ENCODE measurements at regions not wholly inside any gene's neighbourhood (a gene's known extent, or its start where the extent isn't known, plus 50 kb on each side); places are given as distances from the start of the nearest gene placed in this dataset.

DNA sequence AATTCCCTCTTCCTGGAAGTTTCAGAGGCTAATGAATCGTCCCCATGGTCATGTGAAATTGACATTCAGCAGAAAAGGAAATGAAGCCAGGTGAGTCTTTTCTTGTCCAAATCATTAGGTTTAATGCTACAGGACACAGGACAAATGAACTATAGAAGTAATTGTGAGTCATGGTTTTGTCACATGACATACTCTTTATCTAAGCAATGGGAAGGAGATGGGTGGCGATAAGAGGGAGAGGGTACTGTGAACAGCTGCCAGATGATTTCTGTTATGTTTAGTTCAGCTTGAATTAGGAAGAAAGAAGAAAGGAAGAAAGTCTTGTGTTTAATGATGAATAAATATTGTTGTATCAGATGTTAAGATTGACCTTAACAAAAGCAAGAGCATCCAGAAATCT is 515.4 kb upstream of the ZNF717 start:
- intact Hi-C loops (cut with micrococcal nuclease; ENCODE audit: unreplicated experiment), result no loop called here
- Histone ChIP-seq H2AFZ (ENCODE audit: control insufficient read depth, low read depth, low read length) (no peak overlapping the region), H3K79me2 (ENCODE audit: control insufficient read depth, insufficient read depth, low read length) (no peaks in the 10 kb centered on the region), H3K27ac (ENCODE audit: control insufficient read depth, insufficient read depth) (no peak overlapping the region), H3K27me3 (replicated peaks in 1 of 2; ENCODE audit: control insufficient read depth in 2 of 2, insufficient read depth in 2 of 2, low read length in 1 of 2) (no peaks in the 10 kb centered on the region), H3K9me3 (replicated peaks; ENCODE audit: control insufficient read depth, insufficient read depth, low read length) (no peaks in the 10 kb centered on the region), H3K4me1 (ENCODE audit: control insufficient read depth, insufficient read depth, low read length) (no peaks in the 10 kb centered on the region), H4K20me1 (ENCODE audit: control insufficient read depth, insufficient read depth) (no peaks in the 10 kb centered on the region), H3K4me2 (ENCODE audit: control insufficient read depth, insufficient read depth) (no peak overlapping the region), H3K9ac (ENCODE audit: control insufficient read depth, insufficient read depth, low read length) (no peak overlapping the region), H3K36me3 (ENCODE audit: control insufficient read depth in 2 of 2, insufficient read depth in 2 of 2, low read length in 1 of 2) (no peaks in the 10 kb centered on the region), H3K4me3 (no peak overlapping the region)
- in situ Hi-C loops (cut with MboI), result no loop called here
- CTCF ChIA-PET, result interaction anchor here (0.7 kb wide), 1 partner anchor 12 kb away, joined by 3 read pairs; no protein-coding TSS in a partner anchor
- BruUV-seq (replicated peaks), result no TSS peak
- FAIRE-seq (no peak), ATAC-seq (no peak), DNase-seq (ENCODE audit: low read depth, low spot score) (no peak)
- TF ChIP-seq TBL1XR1 (IDR thresholded peaks at IDR 0.05; ENCODE audit: low read depth, low read length), result no peak
- TF ChIP-seq HDGF (IDR thresholded peaks at IDR 0.05), result no peak
- TF ChIP-seq SIX5 (IDR thresholded peaks at IDR 0.05; ENCODE audit: low read depth, low read length, severe bottlenecking), result no peak
- no peak for TF ChIP-seq SMAD5 (IDR thresholded peaks at IDR 0.05; ENCODE audit: low read depth)
- TF ChIP-seq, protein P1, sequence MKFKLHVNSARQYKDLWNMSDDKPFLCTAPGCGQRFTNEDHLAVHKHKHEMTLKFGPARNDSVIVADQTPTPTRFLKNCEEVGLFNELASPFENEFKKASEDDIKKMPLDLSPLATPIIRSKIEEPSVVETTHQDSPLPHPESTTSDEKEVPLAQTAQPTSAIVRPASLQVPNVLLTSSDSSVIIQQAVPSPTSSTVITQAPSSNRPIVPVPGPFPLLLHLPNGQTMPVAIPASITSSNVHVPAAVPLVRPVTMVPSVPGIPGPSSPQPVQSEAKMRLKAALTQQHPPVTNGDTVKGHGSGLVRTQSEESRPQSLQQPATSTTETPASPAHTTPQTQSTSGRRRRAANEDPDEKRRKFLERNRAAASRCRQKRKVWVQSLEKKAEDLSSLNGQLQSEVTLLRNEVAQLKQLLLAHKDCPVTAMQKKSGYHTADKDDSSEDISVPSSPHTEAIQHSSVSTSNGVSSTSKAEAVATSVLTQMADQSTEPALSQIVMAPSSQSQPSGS (IDR thresholded peaks at IDR 0.05; ENCODE audit: low read length), result no peak
- TF ChIP-seq MTA2 (IDR thresholded peaks at IDR 0.05; ENCODE audit: low read depth), result no peak
- TF ChIP-seq CHD4 (IDR thresholded peaks at IDR 0.05), result no peak
- TF ChIP-seq, protein P2, sequence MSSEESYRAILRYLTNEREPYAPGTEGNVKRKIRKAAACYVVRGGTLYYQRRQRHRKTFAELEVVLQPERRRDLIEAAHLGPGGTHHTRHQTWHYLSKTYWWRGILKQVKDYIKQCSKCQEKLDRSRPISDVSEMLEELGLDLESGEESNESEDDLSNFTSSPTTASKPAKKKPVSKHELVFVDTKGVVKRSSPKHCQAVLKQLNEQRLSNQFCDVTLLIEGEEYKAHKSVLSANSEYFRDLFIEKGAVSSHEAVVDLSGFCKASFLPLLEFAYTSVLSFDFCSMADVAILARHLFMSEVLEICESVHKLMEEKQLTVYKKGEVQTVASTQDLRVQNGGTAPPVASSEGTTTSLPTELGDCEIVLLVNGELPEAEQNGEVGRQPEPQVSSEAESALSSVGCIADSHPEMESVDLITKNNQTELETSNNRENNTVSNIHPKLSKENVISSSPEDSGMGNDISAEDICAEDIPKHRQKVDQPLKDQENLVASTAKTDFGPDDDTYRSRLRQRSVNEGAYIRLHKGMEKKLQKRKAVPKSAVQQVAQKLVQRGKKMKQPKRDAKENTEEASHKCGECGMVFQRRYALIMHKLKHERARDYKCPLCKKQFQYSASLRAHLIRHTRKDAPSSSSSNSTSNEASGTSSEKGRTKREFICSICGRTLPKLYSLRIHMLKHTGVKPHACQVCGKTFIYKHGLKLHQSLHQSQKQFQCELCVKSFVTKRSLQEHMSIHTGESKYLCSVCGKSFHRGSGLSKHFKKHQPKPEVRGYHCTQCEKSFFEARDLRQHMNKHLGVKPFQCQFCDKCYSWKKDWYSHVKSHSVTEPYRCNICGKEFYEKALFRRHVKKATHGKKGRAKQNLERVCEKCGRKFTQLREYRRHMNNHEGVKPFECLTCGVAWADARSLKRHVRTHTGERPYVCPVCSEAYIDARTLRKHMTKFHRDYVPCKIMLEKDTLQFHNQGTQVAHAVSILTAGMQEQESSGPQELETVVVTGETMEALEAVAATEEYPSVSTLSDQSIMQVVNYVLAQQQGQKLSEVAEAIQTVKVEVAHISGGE (CRISPR knock-in tag; IDR thresholded peaks at IDR 0.05), result no peak
- TF ChIP-seq, protein P3, sequence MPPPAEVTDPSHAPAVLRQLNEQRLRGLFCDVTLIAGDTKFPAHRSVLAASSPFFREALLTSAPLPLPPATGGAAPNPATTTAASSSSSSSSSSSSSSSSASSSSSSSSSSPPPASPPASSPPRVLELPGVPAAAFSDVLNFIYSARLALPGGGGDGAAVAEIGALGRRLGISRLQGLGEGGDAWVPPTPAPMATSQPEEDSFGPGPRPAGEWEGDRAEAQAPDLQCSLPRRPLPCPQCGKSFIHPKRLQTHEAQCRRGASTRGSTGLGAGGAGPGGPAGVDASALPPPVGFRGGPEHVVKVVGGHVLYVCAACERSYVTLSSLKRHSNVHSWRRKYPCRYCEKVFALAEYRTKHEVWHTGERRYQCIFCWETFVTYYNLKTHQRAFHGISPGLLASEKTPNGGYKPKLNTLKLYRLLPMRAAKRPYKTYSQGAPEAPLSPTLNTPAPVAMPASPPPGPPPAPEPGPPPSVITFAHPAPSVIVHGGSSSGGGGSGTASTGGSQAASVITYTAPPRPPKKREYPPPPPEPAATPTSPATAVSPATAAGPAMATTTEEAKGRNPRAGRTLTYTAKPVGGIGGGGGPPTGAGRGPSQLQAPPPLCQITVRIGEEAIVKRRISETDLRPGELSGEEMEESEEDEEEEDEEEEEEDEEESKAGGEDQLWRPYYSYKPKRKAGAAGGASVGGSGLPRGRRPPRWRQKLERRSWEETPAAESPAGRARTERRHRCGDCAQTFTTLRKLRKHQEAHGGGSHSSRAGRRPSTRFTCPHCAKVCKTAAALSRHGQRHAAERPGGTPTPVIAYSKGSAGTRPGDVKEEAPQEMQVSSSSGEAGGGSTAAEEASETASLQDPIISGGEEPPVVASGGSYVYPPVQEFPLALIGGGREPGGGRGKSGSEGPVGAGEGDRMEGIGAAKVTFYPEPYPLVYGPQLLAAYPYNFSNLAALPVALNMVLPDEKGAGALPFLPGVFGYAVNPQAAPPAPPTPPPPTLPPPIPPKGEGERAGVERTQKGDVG (CRISPR knock-in tag; IDR thresholded peaks at IDR 0.05), result no peak
- RAD21 ChIA-PET (ENCODE audit: unreplicated experiment), result no interaction called here
- SMC1A ChIA-PET (ENCODE audit: uncharacterized antibody, unreplicated experiment), result no interaction called here
- POLR2A ChIA-PET, result no interaction called here
- WGBS (ENCODE audit: insufficient coverage, insufficient replicate concordance, low lambda C conversion rate, missing lambda C conversion rate), result 33% methylated on average over 2 of the region's 2 CpGs
